Panc1 (cell line): ENCODE measurements at regions not wholly inside any gene's neighbourhood (a gene's known extent, or its start where the extent isn't known, plus 50 kb on each side); places are given as distances from the start of the nearest gene placed in this dataset.

ENCODE experiments used
- SIN3A ChIP-seq: IDR thresholded peaks from 2 replicates; pipeline ENCODE4 v1.6.1; 2012; ENCODE audit warnings: low read depth, mild to moderate bottlenecking, low read length, moderate library complexity, borderline replicate concordance; ENCODE audit not compliant: insufficient read depth
- TF ChIP-seq, protein P1 (sequence below): fragments of 450-650 bp; IDR thresholded peaks from 2 replicates; pipeline ENCODE4 v1.5.1; 2017; ENCODE audit warnings: mild to moderate bottlenecking

DNA sequence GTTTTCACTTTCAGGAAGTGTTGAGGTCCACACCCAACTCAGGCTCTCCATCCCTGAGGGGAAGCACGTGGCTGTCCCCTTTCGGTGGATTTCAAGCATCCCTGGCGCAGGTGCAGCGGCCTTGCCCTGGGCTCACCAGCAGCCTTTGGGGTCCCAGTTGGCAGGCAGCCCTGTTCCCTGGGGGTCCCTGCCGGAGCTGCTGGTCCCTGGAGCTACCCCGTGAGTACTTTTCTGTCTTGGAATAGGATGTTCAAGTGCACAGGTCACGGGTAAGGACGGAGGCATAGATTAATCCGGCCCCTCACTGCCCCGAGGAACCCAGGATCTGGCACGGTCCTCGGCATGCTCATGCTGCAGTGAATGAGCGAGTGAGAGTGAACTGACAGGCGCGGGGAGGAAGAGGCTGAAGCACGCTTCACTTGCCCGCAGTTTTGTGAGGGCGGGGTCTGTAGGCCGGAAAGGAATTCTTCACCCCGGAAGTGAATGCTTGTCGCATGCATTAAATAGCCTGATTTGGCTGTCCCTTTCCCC is 117.2 kb upstream of the FAT1 start:
- TF ChIP-seq, protein P1, sequence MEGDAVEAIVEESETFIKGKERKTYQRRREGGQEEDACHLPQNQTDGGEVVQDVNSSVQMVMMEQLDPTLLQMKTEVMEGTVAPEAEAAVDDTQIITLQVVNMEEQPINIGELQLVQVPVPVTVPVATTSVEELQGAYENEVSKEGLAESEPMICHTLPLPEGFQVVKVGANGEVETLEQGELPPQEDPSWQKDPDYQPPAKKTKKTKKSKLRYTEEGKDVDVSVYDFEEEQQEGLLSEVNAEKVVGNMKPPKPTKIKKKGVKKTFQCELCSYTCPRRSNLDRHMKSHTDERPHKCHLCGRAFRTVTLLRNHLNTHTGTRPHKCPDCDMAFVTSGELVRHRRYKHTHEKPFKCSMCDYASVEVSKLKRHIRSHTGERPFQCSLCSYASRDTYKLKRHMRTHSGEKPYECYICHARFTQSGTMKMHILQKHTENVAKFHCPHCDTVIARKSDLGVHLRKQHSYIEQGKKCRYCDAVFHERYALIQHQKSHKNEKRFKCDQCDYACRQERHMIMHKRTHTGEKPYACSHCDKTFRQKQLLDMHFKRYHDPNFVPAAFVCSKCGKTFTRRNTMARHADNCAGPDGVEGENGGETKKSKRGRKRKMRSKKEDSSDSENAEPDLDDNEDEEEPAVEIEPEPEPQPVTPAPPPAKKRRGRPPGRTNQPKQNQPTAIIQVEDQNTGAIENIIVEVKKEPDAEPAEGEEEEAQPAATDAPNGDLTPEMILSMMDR: peak; percentile 9; the same call in 1 of the 2 replicates
- TF ChIP-seq SIN3A: no peak
